IMR-90 (cell line): ENCODE measurements at regions not wholly inside any gene's neighbourhood (a gene's known extent, or its start where the extent isn't known, plus 50 kb on each side); places are given as distances from the start of the nearest gene placed in this dataset.

ENCODE experiments used
- ATAC-seq: fragments of 200-7000 bp; cut with Tn5 transposase; 2 replicates; pipeline ENCODE4 v1.9.1; 2020; ENCODE audit warnings: low read depth, mild to moderate bottlenecking, moderate library complexity
- BruUV-seq: library from RNA; stranded (reverse); fragments of 400-500 nt; replicated peaks from 2 replicates; lab custom pipeline; 2021; lab: Mats Ljungman, UMichigan
- CTCF ChIA-PET: fragments of 300-600 bp; formaldehyde crosslinking; extraction: SDS; loops from one replicate; lab custom pipeline; 2021; ENCODE audit warnings: antibody characterized with exemption; lab: Yijun Ruan, JAX
- POLR2A ChIA-PET: fragments of 300-600 bp; sonication (Branson Sonifier 250); formaldehyde crosslinking; loops from one replicate; lab custom pipeline; 2022; ENCODE audit warnings: antibody characterized with exemption; ENCODE audit not compliant: unreplicated experiment; lab: Charles Lee
- DNase-seq: peaks from one replicate; pipeline ENCODE4 v3.0.0; 2013
- H2AFZ ChIP-seq: replicated peaks from 2 replicates; pipeline ENCODE3; 2013; ENCODE audit warnings: low read length, mild to moderate bottlenecking; ENCODE audit not compliant: poor library complexity
- H2AK5ac ChIP-seq: 2 replicates; pipeline ENCODE4 v1.6.1; 2013; ENCODE audit warnings: low read depth, low read length, inconsistent platforms
- H2AK9ac ChIP-seq: replicated peaks from 2 replicates; pipeline ENCODE3; 2013; ENCODE audit warnings: mild to moderate bottlenecking, low read depth, low read length, moderate library complexity; ENCODE audit not compliant: poor library complexity
- H2BK120ac ChIP-seq: 2 replicates; pipeline ENCODE4 v1.6.1; 2013; ENCODE audit warnings: low read depth, low read length, inconsistent platforms
- H2BK15ac ChIP-seq: 3 replicates; pipeline ENCODE4 v1.6.1; 2013; ENCODE audit warnings: low read depth, low read length, inconsistent platforms
- H2BK20ac ChIP-seq: 2 replicates; pipeline ENCODE4 v1.6.1; 2013; ENCODE audit warnings: low read depth, mild to moderate bottlenecking, inconsistent platforms, low read length, moderate library complexity
- H2BK5ac ChIP-seq: 2 replicates; pipeline ENCODE4 v1.6.1; 2013; ENCODE audit warnings: mild to moderate bottlenecking, low read depth, low read length, inconsistent platforms; ENCODE audit not compliant: poor library complexity, severe bottlenecking
- H3K14ac ChIP-seq: replicated peaks from 2 replicates; pipeline ENCODE4 v1.6.1; 2013; ENCODE audit warnings: low read depth, low read length, inconsistent platforms
- H3K18ac ChIP-seq: 2 replicates; pipeline ENCODE4 v1.6.1; 2013; ENCODE audit warnings: low read depth, low read length, control low read depth
- H3K23ac ChIP-seq: 2 replicates; pipeline ENCODE4 v1.6.1; 2013; ENCODE audit warnings: low read depth, low read length, inconsistent platforms
- H3K27ac ChIP-seq: 2 replicates; pipeline ENCODE4 v1.5.1; 2013; ENCODE audit warnings: mild to moderate bottlenecking, control low read depth, low read length; ENCODE audit not compliant: insufficient read depth
- H3K27me3 ChIP-seq: 2 replicates; pipeline ENCODE4 v1.6.1; 2013; ENCODE audit warnings: low read length; ENCODE audit not compliant: control insufficient read depth, insufficient read depth
- H3K36me3 ChIP-seq: 2 replicates; pipeline ENCODE4 v1.6.1; 2013; ENCODE audit warnings: low read length, mixed read lengths; ENCODE audit not compliant: control insufficient read depth, insufficient read depth
- H3K4ac ChIP-seq: 2 replicates; pipeline ENCODE4 v1.6.1; 2013; ENCODE audit warnings: low read depth, low read length, inconsistent platforms
- H3K4me1 ChIP-seq: 2 replicates; pipeline ENCODE4 v1.6.1; 2013; ENCODE audit warnings: low read length, mixed read lengths; ENCODE audit not compliant: control insufficient read depth, insufficient read depth
- H3K4me2 ChIP-seq: 2 replicates; pipeline ENCODE4 v1.6.1; 2013; ENCODE audit warnings: low read depth, mild to moderate bottlenecking, control low read depth, low read length, moderate library complexity
- H3K4me3 ChIP-seq: 2 replicates; pipeline ENCODE4 v1.5.1; 2013; ENCODE audit warnings: low read depth, mild to moderate bottlenecking, control low read depth, low read length, moderate library complexity; ENCODE audit not compliant: insufficient read depth
- H3K56ac ChIP-seq: 2 replicates; pipeline ENCODE4 v1.6.1; 2013; ENCODE audit warnings: low read length, inconsistent platforms; ENCODE audit not compliant: insufficient read depth; ENCODE audit errors: extremely low read depth
- H3K79me1 ChIP-seq, 2 experiments: 2 replicates each; pipeline ENCODE4 v1.6.1; 2013; ENCODE audit warnings: low read length in 2 of 2, inconsistent platforms in 1 of 2, low read depth in 1 of 2
- H3K9ac ChIP-seq: 2 replicates; pipeline ENCODE4 v1.6.1; 2013; ENCODE audit warnings: low read depth, low read length, control low read depth
- H3K9me1 ChIP-seq: 2 replicates; pipeline ENCODE4 v1.6.1; 2013; ENCODE audit warnings: low read length, inconsistent platforms; ENCODE audit not compliant: insufficient read depth
- H3K9me3 ChIP-seq: 2 replicates; pipeline ENCODE4 v1.6.1; 2013; ENCODE audit warnings: low read length; ENCODE audit not compliant: control insufficient read depth, insufficient read depth
- H4K20me1 ChIP-seq: 2 replicates; pipeline ENCODE4 v1.6.1; 2013; ENCODE audit warnings: low read length, inconsistent platforms; ENCODE audit not compliant: insufficient read depth
- H4K5ac ChIP-seq: 2 replicates; pipeline ENCODE4 v1.6.1; 2013; ENCODE audit warnings: mild to moderate bottlenecking, low read depth, low read length, control low read depth
- H4K8ac ChIP-seq, 2 experiments: 2 replicates each; pipeline ENCODE4 v1.6.1; 2013; ENCODE audit warnings: low read depth in 2 of 2, low read length in 2 of 2, control low read depth in 1 of 2, inconsistent platforms in 1 of 2
- H4K91ac ChIP-seq: 2 replicates; pipeline ENCODE4 v1.6.1; 2013; ENCODE audit warnings: low read depth, low read length, inconsistent platforms; ENCODE audit not compliant: insufficient read depth
- BHLHE40 ChIP-seq: fragments of 150-350 bp; IDR thresholded peaks from 2 replicates; pipeline ENCODE4 v1.6.1; 2016; ENCODE audit warnings: mild to moderate bottlenecking, low read depth, low read length
- CEBPB ChIP-seq: IDR thresholded peaks from 2 replicates; pipeline ENCODE4 v1.6.1; 2012; ENCODE audit warnings: low read depth, low read length, improper control_type of control experiment
- CTCF ChIP-seq: conservative IDR thresholded peaks from 2 replicates; pipeline ENCODE4 v1.5.1; 2012; ENCODE audit warnings: mild to moderate bottlenecking, low read depth, low read length, improper control_type of control experiment
- ELK1 ChIP-seq: fragments of 150-350 bp; IDR thresholded peaks from 2 replicates; pipeline ENCODE4 v1.6.1; 2016; ENCODE audit warnings: low read depth, mild to moderate bottlenecking, low read length, moderate library complexity, borderline replicate concordance
- FOS ChIP-seq: fragments of 150-350 bp; IDR thresholded peaks from 2 replicates; pipeline ENCODE4 v1.6.1; 2016; ENCODE audit warnings: low read depth, low read length
- MAFK ChIP-seq: IDR thresholded peaks from 2 replicates; pipeline ENCODE4 v1.6.1; 2012; ENCODE audit warnings: low read depth, low read length, improper control_type of control experiment
- MAZ ChIP-seq: IDR thresholded peaks from 2 replicates; pipeline ENCODE4 v1.6.1; 2012; ENCODE audit warnings: low read depth, mild to moderate bottlenecking, low read length, improper control_type of control experiment, moderate library complexity, borderline replicate concordance
- MXI1 ChIP-seq: IDR thresholded peaks from 2 replicates; pipeline ENCODE4 v1.6.1; 2012; ENCODE audit warnings: low read depth, mild to moderate bottlenecking, low read length, moderate library complexity, borderline replicate concordance
- POLR2A ChIP-seq: IDR thresholded peaks from 2 replicates; pipeline ENCODE4 v1.6.1; 2012; ENCODE audit warnings: mild to moderate bottlenecking, low read depth, low read length
- RAD21 ChIP-seq: IDR thresholded peaks from 2 replicates; pipeline ENCODE4 v1.6.1; 2012; ENCODE audit warnings: low read length, improper control_type of control experiment
- RCOR1 ChIP-seq: IDR thresholded peaks from 2 replicates; pipeline ENCODE4 v1.6.1; 2012; ENCODE audit warnings: mild to moderate bottlenecking, low read length, improper control_type of control experiment; ENCODE audit not compliant: insufficient replicate concordance
- RFX5 ChIP-seq: IDR thresholded peaks from 2 replicates; pipeline ENCODE4 v1.8.0; 2012; ENCODE audit warnings: low read depth, mild to moderate bottlenecking, low read length, moderate library complexity
- SMC3 ChIP-seq: fragments of 150-350 bp; IDR thresholded peaks from 2 replicates; pipeline ENCODE4 v1.6.1; 2016; ENCODE audit warnings: low read depth, mild to moderate bottlenecking, antibody characterized with exemption, low read length, moderate library complexity
- USF2 ChIP-seq: fragments of 150-350 bp; IDR thresholded peaks from 2 replicates; pipeline ENCODE4 v1.6.1; 2017; ENCODE audit warnings: mild to moderate bottlenecking, antibody characterized with exemption, low read length, low read depth
- WGBS, 2 experiments: methylation state at CpG; one replicate each; pipeline versions ENCODE4 v1.1.5 to v1.1.7; 2013; ENCODE audit warnings: missing lambda C conversion rate in 2 of 2; ENCODE audit not compliant: insufficient read length in 1 of 2; ENCODE audit errors: extremely low coverage in 2 of 2; 5-methylcytosine and 5-hydroxymethylcytosine counted together
- dilution Hi-C: fragments of 300-500 bp; cut with HindIII; formaldehyde crosslinking; loops from one replicate; pipeline ENCODE4 v1.14.3; 2018; ENCODE audit warnings: low sequenced_read_pairs; ENCODE audit not compliant: unreplicated experiment
- in situ Hi-C: fragments of 300-500 bp; cut with MboI; formaldehyde crosslinking; loops from 3 replicates; pipeline ENCODE4 v1.14.3; 2019; ENCODE audit warnings: low sequenced_read_pairs, inconsistent platforms, mixed read lengths
- intact Hi-C: fragments of 100-400 bp; cut with micrococcal nuclease; formaldehyde crosslinking; loops from 2 replicates; pipeline ENCODE4 v1.10.0; 2022

DNA sequence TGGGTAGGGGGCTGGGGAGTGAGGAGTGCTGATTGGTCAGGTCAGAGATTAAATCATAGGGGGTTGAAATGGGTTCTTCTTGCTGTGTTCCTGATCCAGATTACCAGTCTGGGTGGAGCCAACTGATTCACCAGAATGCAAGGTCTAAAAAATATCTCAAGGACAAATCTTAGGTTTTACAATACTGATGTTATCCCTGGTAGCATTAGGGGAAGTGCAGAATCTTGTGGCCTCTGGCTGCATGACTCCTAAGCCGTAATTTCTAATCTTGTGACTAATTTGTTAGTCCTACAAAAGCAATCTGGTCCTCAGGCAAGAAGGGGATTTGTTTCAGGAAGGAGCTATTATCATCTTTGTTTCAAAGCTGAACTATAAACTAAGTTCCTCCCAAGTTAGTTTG lies 289.2 kb upstream of the KYNU start:
- intact Hi-C loops = no loop called here
- Histone ChIP-seq H3K9me3 (no peaks in the 10 kb centered on the region), H2AK5ac (no peak overlapping the region), H3K14ac (no peak overlapping the region), H3K4me3 (no peak overlapping the region), H2BK20ac (no peak overlapping the region), H4K8ac (no peak overlapping the region), H2BK5ac (no peak overlapping the region), H3K9me1 (no peaks in the 10 kb centered on the region), H2BK120ac (no peak overlapping the region), H2BK15ac (no peak overlapping the region), H4K5ac (no peak overlapping the region), H3K18ac (no peak overlapping the region), H2AFZ (no peak overlapping the region), H3K36me3 (no peaks in the 10 kb centered on the region), H3K79me1 (no peaks in the 10 kb centered on the region), H3K4ac (no peak overlapping the region), H3K4me1 (no peaks in the 10 kb centered on the region), H3K23ac (no peak overlapping the region), H3K4me2 (no peak overlapping the region), H2AK9ac (no peak overlapping the region), H4K20me1 (no peaks in the 10 kb centered on the region), H4K91ac (no peak overlapping the region), H3K27ac (no peak overlapping the region), H3K56ac (no peak overlapping the region), H3K27me3 (no peaks in the 10 kb centered on the region), H3K9ac (no peak overlapping the region)
- WGBS, 2 experiments = no CpG with 5 or more reads among the region's 1 CpG
- no TSS peak for BruUV-seq
- ATAC-seq = no peak
- in situ Hi-C loops = no loop called here
- dilution Hi-C loops = no loop called here
- ChIA-PET CTCF (interaction anchor here (0.8 kb wide), 1 partner anchor 18 kb away, joined by 3 read pairs; no protein-coding TSS in a partner anchor), POLR2A (no interaction called here)
- no peak for DNase-seq
- TF ChIP-seq MAZ (no peak), SMC3 (no peak), MAFK (no peak), CTCF (no peak), CEBPB (no peak), ELK1 (no peak), RFX5 (no peak), POLR2A (no peak), RCOR1 (no peak), BHLHE40 (no peak), USF2 (no peak), RAD21 (no peak), MXI1 (no peak), FOS (no peak)
